ENCODE measurements at regions not wholly inside any gene's neighbourhood (a gene's known extent, or its start where the extent isn't known, plus 50 kb on each side); places are given as distances from the start of the nearest gene placed in this dataset.

DNA sequence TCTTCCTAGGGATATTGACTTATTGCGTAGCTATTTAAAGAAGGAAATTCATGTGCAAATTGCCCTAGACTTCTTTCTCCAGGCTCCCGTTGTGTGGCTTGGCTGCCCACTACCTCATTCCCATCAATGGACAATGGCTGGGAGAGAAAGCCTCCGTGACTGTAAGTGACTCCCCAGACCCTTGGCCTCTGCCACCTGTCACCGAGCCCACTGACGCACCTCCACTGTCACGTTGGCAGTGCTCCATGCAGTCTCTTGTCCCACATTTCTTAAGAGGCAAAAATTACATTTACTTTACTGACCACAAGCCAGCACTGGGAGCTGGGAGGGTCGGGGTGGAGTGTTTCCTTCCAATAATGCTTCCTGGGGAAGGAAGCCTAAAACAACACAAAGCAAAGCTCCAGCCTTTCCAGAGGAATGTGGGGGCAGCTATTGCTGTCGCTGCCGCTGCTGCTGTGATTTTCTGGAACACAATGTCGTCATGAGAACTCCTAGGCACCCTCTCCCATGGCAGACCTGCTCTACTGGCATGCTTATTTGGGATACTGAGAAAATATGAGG, 89.7 kb upstream of the STEAP1B start:
- no peak for DNase-seq (ENCODE audit: low read depth in 1 of 2, low spot score in 1 of 2)

DNA sequence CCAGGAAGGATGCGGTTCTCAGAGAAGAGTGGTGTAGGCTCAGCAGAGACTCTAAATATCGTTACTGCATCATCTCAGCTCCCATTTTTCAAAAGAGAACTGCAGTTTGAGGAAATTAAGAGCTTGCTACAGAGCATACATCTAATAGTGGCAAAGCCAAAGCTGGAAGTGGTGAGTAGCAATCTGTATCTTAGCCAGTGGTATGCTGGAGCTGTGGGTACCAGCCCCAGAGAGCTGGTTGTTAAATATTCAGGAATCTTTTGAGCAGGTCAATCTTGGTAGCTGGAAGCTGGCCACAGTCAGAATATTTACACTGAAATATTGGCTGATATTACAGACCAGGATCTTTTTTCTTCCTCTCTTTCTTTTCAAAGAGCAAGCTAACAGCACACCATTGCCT, 88.4 kb upstream of the STEAP1B start:
- DNase-seq (ENCODE audit: low read depth in 1 of 2, low spot score in 1 of 2): no peak

GRCh38 chr7:22587322-22587721, 87.3 kb upstream of the STEAP1B start:
- DNase-seq (ENCODE audit: low read depth in 1 of 2, low spot score in 1 of 2): no peak

GRCh38 chr7:22586786-22587140, 86.8 kb upstream of the STEAP1B start:
- DNase-seq (ENCODE audit: low read depth in 1 of 2, low spot score in 1 of 2): no peak

- no peak for DNase-seq (ENCODE audit: low read depth in 1 of 2, low spot score in 1 of 2)
Measured at GRCh38 chr7:22586101-22586785, 86.3 kb upstream of the STEAP1B start.

GRCh38 chr7:22584179-22584578, 84.2 kb upstream of the STEAP1B start:
- DNase-seq (ENCODE audit: low read depth in 1 of 2, low spot score in 1 of 2): no peak

GRCh38 chr7:22582863-22583622, 83.1 kb upstream of the STEAP1B start:
- no peak for DNase-seq (ENCODE audit: low read depth in 1 of 2, low spot score in 1 of 2)

DNA sequence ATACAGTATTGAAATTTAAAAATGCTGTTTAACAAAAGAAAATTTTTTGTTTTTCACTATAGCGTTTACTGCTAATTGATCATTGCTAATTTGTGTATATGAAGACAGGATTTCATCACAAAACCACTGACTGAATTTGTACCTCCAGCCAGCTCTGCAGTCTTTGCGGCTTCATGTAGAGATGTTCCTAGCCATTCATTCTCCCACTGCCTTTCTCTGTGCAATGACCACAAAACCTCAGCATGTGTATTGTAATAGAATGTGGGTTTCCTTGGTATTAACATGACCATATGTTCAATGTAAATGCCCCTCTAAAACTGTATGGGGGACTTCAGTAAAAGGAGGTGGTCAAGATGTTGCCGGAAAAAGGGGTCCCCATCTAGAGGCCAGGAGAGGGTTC, 81.1 kb upstream of the STEAP1B start:
- no peak for DNase-seq (ENCODE audit: low read depth in 1 of 2, low spot score in 1 of 2)

DNA sequence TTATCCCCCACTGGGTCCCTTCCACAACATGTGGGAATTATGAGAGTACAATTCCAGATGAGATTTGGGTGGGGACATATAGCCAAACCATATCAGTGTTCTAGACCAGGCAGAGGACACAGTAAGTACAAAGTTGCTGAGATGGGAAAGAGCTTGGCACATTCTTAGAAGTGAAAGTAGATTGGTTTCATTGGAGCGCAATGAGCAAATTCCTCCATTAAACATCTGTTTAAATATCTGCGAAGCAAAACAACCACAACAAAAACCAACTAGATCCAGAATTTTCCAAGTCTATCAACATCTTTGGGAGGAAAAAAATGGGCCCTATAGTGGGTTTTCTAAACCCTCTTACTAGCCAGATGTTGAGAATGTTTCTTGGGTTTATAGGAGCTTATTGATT, 80.0 kb upstream of the STEAP1B start:
- DNase-seq (ENCODE audit: low read depth in 1 of 2, low spot score in 1 of 2): no peak

DNA sequence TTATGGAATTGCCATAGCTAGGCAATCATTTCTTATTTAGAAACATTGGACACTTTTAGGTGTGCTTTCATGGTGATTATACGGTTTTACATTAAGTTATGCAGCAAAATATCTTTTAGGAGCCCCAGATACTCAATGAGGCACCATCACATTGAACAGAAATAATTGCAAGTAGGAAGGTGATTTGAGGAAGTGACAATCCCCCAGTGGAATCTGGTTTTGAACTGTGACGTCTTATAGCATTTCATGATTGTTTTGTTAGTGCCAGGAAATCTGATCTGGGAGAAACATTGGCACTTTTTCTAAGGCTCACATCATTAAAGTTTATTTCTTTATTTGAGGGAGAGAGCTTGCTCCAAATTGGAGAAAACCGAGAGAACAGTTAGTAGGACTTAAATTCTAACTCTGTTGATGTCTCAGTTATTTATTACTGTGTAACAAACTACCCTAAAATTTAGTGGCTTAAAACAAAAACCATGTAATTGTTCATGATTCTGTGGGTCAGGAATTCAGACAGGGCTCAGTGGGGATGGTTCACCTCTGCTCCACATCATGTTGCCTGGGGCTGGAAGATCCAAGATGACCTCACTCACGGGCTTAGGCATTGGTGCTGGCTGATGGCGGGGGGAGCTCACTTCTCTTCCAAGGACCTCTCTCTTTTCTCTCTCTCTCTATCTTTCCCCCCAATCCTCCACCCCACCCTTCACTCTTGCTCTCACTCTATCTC, 78.2 kb upstream of the STEAP1B start:
- no peak for DNase-seq (ENCODE audit: low read depth in 1 of 2, low spot score in 1 of 2)

- DNase-seq (ENCODE audit: low read depth in 1 of 2, low spot score in 1 of 2): no peak
Measured at GRCh38 chr7:22577470-22578001, 77.5 kb upstream of the STEAP1B start.

- no peak for DNase-seq (ENCODE audit: low read depth in 1 of 2, low spot score in 1 of 2)
Measured at GRCh38 chr7:22576612-22577469, 76.9 kb upstream of the STEAP1B start.

- no peak for DNase-seq (ENCODE audit: low read depth in 1 of 2, low spot score in 1 of 2)
Measured at GRCh38 chr7:22574754-22575520, 74.9 kb upstream of the STEAP1B start.

DNA sequence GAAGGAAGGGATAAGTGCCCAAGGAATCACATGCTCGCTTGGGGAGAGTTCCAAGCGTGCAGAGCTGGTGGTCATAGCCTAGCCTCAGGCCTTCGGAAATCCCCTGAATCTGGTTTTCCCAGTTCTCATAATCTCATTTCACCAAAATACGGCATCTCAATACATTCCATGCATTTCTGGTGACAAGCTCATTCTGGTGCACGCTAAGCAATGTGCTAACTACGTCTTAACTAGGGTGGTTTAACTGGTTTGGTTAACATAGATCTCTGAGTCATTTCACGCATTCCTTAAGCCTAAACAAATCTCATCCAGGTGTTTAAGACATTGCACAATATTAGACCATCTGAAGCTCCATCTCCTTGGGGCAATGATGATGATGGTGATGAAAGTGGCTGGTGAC, 72.9 kb upstream of the STEAP1B start:
- DNase-seq (ENCODE audit: low read depth in 1 of 2, low spot score in 1 of 2): no peak

DNA sequence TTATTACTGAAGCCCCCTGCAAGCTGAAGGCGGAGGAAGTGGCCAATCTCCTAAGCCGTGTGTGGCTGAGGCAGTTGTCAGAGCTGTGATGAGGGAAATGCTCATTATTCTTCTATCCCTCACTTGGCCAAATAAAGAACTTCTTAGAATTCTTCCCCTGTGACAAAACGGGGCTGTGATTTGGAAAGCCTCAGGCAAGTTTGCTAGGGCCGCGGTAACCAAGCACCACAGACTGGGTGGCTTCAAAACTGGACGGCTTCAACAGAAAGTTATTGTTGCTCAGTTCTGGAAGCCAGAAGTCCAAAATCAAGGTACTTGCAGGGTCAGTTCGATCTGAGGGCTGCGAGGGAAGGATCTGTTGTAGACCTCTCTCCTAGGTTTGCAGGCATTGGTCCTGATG, 72.3 kb upstream of the STEAP1B start:
- DNase-seq (ENCODE audit: low read depth in 1 of 2, low spot score in 1 of 2): no peak

DNA sequence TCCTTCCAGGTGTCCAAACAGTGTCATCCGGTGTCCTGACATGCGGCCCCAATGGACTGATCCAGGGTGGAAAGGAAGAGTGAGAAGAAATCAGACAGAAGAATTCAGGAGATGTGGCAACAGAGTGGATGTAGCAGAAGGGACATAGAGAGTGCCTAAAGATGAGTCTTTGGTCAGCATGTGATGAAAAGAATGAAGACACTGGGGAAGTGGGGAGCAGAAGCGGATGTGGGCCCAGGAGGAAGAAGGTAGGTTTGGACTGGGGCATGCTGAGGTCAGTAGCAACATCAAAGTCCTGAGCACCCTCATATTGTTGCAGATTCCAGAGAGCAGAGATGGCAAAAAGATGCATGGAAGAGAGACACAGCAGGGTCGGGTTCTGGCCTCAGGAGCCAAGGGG, 71.8 kb upstream of the STEAP1B start:
- no peak for DNase-seq (ENCODE audit: low read depth in 1 of 2, low spot score in 1 of 2)

GRCh38 chr7:22569586-22570321, 69.8 kb upstream of the STEAP1B start:
- DNase-seq (ENCODE audit: low read depth in 1 of 2, low spot score in 1 of 2): no peak

- DNase-seq (ENCODE audit: low read depth in 1 of 2, low spot score in 1 of 2): no peak
Measured at GRCh38 chr7:22566592-22566991, 66.6 kb upstream of the STEAP1B start.

GRCh38 chr7:22566176-22566575, 66.2 kb upstream of the STEAP1B start:
- DNase-seq (ENCODE audit: low read depth in 1 of 2, low spot score in 1 of 2): no peak

Measured in activated T-helper 1 cell treated with anti-CD3 and anti-CD28 coated beads, Interleukin-2, amount 50 U/mL, for 16 hours (primary cell).